ENCODE measurements at regions not wholly inside any gene's neighbourhood (a gene's known extent, or its start where the extent isn't known, plus 50 kb on each side); places are given as distances from the start of the nearest gene placed in this dataset.
"Not testable (repeated sequence)": the region's sequence is repeated elsewhere in the genome, so short reads cannot be mapped to it uniquely, and the experiment has no call there.

- not testable (repeated sequence) for H3K9me3 ChIP-seq (ENCODE audit: control insufficient read depth, low read length); H3K27me3 ChIP-seq (replicated peaks; ENCODE audit: control insufficient read depth, insufficient read depth, low read length); H3K4me3 ChIP-seq (ENCODE audit: low read length); DNase-seq (ENCODE audit: low read depth); H3K36me3 ChIP-seq (ENCODE audit: control insufficient read depth, insufficient read depth, low read length, severe bottlenecking); H3K9ac ChIP-seq (ENCODE audit: low read length); H3K4me1 ChIP-seq (ENCODE audit: control insufficient read depth, insufficient read depth, low read length)
Observed at GRCh38 chr17:20684975-20685374, 105.5 kb downstream of the CDRT15L2 start.

- H3K9ac ChIP-seq (ENCODE audit: low read length); H3K4me3 ChIP-seq (ENCODE audit: low read length); DNase-seq (ENCODE audit: low read depth); H3K27me3 ChIP-seq (replicated peaks; ENCODE audit: control insufficient read depth, insufficient read depth, low read length); H3K4me1 ChIP-seq (ENCODE audit: control insufficient read depth, insufficient read depth, low read length); H3K9me3 ChIP-seq (ENCODE audit: control insufficient read depth, low read length); H3K36me3 ChIP-seq (ENCODE audit: control insufficient read depth, insufficient read depth, low read length, severe bottlenecking): not testable (repeated sequence)
Observed at GRCh38 chr17:20687584-20687983, 108.1 kb downstream of the CDRT15L2 start.

- not testable (repeated sequence) for H3K4me3 ChIP-seq (ENCODE audit: low read length); H3K27me3 ChIP-seq (replicated peaks; ENCODE audit: control insufficient read depth, insufficient read depth, low read length); H3K36me3 ChIP-seq (ENCODE audit: control insufficient read depth, insufficient read depth, low read length, severe bottlenecking); H3K9ac ChIP-seq (ENCODE audit: low read length); DNase-seq (ENCODE audit: low read depth); H3K9me3 ChIP-seq (ENCODE audit: control insufficient read depth, low read length); H3K4me1 ChIP-seq (ENCODE audit: control insufficient read depth, insufficient read depth, low read length)
Observed at GRCh38 chr17:20689170-20689749, 109.7 kb downstream of the CDRT15L2 start.

- H3K4me3 ChIP-seq (ENCODE audit: low read length); H3K9me3 ChIP-seq (ENCODE audit: control insufficient read depth, low read length); H3K4me1 ChIP-seq (ENCODE audit: control insufficient read depth, insufficient read depth, low read length); H3K36me3 ChIP-seq (ENCODE audit: control insufficient read depth, insufficient read depth, low read length, severe bottlenecking); H3K9ac ChIP-seq (ENCODE audit: low read length); H3K27me3 ChIP-seq (replicated peaks; ENCODE audit: control insufficient read depth, insufficient read depth, low read length); DNase-seq (ENCODE audit: low read depth): not testable (repeated sequence)
Observed at GRCh38 chr17:20692706-20693105, 113.2 kb downstream of the CDRT15L2 start.

- not testable (repeated sequence) for H3K36me3 ChIP-seq (ENCODE audit: control insufficient read depth, insufficient read depth, low read length, severe bottlenecking); H3K9me3 ChIP-seq (ENCODE audit: control insufficient read depth, low read length); DNase-seq (ENCODE audit: low read depth); H3K4me3 ChIP-seq (ENCODE audit: low read length); H3K9ac ChIP-seq (ENCODE audit: low read length); H3K4me1 ChIP-seq (ENCODE audit: control insufficient read depth, insufficient read depth, low read length); H3K27me3 ChIP-seq (replicated peaks; ENCODE audit: control insufficient read depth, insufficient read depth, low read length)
Observed at GRCh38 chr17:20695871-20696270, 116.3 kb downstream of the CDRT15L2 start.

- H3K36me3 ChIP-seq (ENCODE audit: control insufficient read depth, insufficient read depth, low read length, severe bottlenecking); H3K9me3 ChIP-seq (ENCODE audit: control insufficient read depth, low read length); DNase-seq (ENCODE audit: low read depth); H3K27me3 ChIP-seq (replicated peaks; ENCODE audit: control insufficient read depth, insufficient read depth, low read length); H3K9ac ChIP-seq (ENCODE audit: low read length); H3K4me1 ChIP-seq (ENCODE audit: control insufficient read depth, insufficient read depth, low read length); H3K4me3 ChIP-seq (ENCODE audit: low read length): not testable (repeated sequence)
Observed at GRCh38 chr17:20698463-20699206, 119.1 kb downstream of the CDRT15L2 start.

- DNase-seq (ENCODE audit: low read depth); H3K27me3 ChIP-seq (replicated peaks; ENCODE audit: control insufficient read depth, insufficient read depth, low read length); H3K4me1 ChIP-seq (ENCODE audit: control insufficient read depth, insufficient read depth, low read length); H3K9ac ChIP-seq (ENCODE audit: low read length); H3K36me3 ChIP-seq (ENCODE audit: control insufficient read depth, insufficient read depth, low read length, severe bottlenecking); H3K4me3 ChIP-seq (ENCODE audit: low read length); H3K9me3 ChIP-seq (ENCODE audit: control insufficient read depth, low read length): not testable (repeated sequence)
Observed at GRCh38 chr17:20700528-20700927, 121.0 kb downstream of the CDRT15L2 start.

GRCh38 chr17:20701366-20701765 is 121.8 kb downstream of the CDRT15L2 start:
- not testable (repeated sequence) for DNase-seq (ENCODE audit: low read depth); H3K4me3 ChIP-seq (ENCODE audit: low read length); H3K36me3 ChIP-seq (ENCODE audit: control insufficient read depth, insufficient read depth, low read length, severe bottlenecking); H3K27me3 ChIP-seq (replicated peaks; ENCODE audit: control insufficient read depth, insufficient read depth, low read length); H3K9ac ChIP-seq (ENCODE audit: low read length); H3K9me3 ChIP-seq (ENCODE audit: control insufficient read depth, low read length); H3K4me1 ChIP-seq (ENCODE audit: control insufficient read depth, insufficient read depth, low read length)

- Histone ChIP-seq H3K9me3 (ENCODE audit: control insufficient read depth, low read length) (no peaks in the 10 kb centered on the region), H3K4me3 (ENCODE audit: low read length) (no peak overlapping the region)
- DNase-seq (ENCODE audit: low read depth): no peak
Observed at GRCh38 chr17:20702692-20703091, 123.2 kb downstream of the CDRT15L2 start.

GRCh38 chr17:20703781-20704180 is 124.3 kb downstream of the CDRT15L2 start:
- DNase-seq (ENCODE audit: low read depth): no peak
- no peaks in the 10 kb centered on the region for H3K36me3 ChIP-seq (ENCODE audit: control insufficient read depth, insufficient read depth, low read length, severe bottlenecking)
- no peak overlapping the region for H3K9ac ChIP-seq (ENCODE audit: low read length)
- H3K9me3 ChIP-seq (ENCODE audit: control insufficient read depth, low read length): no peaks in the 10 kb centered on the region
- H3K4me1 ChIP-seq (ENCODE audit: control insufficient read depth, insufficient read depth, low read length): no peaks in the 10 kb centered on the region
- no peak overlapping the region for H3K4me3 ChIP-seq (ENCODE audit: low read length)
- H3K27me3 ChIP-seq (replicated peaks; ENCODE audit: control insufficient read depth, insufficient read depth, low read length): no peaks in the 10 kb centered on the region

More at GRCh38 chr17:20702692-20703091, 123.2 kb downstream of the CDRT15L2 start:
- Histone ChIP-seq H3K27me3 (replicated peaks; ENCODE audit: control insufficient read depth, insufficient read depth, low read length) (no peaks in the 10 kb centered on the region), H3K4me1 (ENCODE audit: control insufficient read depth, insufficient read depth, low read length) (no peaks in the 10 kb centered on the region), H3K36me3 (ENCODE audit: control insufficient read depth, insufficient read depth, low read length, severe bottlenecking) (no peaks in the 10 kb centered on the region), H3K9ac (ENCODE audit: low read length) (no peak overlapping the region)

- DNase-seq (ENCODE audit: low read depth): not testable (repeated sequence)
Observed at GRCh38 chr17:20705186-20705585, 125.7 kb downstream of the CDRT15L2 start.

More at GRCh38 chr17:20705186-20705585, 125.7 kb downstream of the CDRT15L2 start:
- not testable (repeated sequence) for H3K9me3 ChIP-seq (ENCODE audit: control insufficient read depth, low read length); H3K9ac ChIP-seq (ENCODE audit: low read length); H3K4me1 ChIP-seq (ENCODE audit: control insufficient read depth, insufficient read depth, low read length); H3K36me3 ChIP-seq (ENCODE audit: control insufficient read depth, insufficient read depth, low read length, severe bottlenecking); H3K4me3 ChIP-seq (ENCODE audit: low read length); H3K27me3 ChIP-seq (replicated peaks; ENCODE audit: control insufficient read depth, insufficient read depth, low read length)
